Stimulated activated naive B cell treated with anti-CD40 and anti-IgM and Interleukin-4, amounts not matched to agents 10 μg/mL and 1 μg/mL and 100 μg/mL, for 72 hours (primary cell): ENCODE measurements at regions not wholly inside any gene's neighbourhood (a gene's known extent, or its start where the extent isn't known, plus 50 kb on each side); places are given as distances from the start of the nearest gene placed in this dataset.

ENCODE experiments used
- ATAC-seq, 2 donors: fragments of 150-1000 bp; cut with Tn5 transposase; replicated peaks; 2 replicates each; pipeline ENCODE4 v1.10.0; 2021; ENCODE audit warnings: moderate library complexity in 1 of 2
- DNase-seq: peaks from one replicate; pipeline ENCODE4 v3.0.0; 2021
- H3K27ac Mint-ChIP-seq: one replicate; pipeline ENCODE4 v1.8.0; 2022; ENCODE audit warnings: mild to moderate bottlenecking, mixed read lengths
- H3K27me3 Mint-ChIP-seq, 2 donors: one replicate each; pipeline ENCODE4 v1.8.0; 2022; ENCODE audit warnings: mixed read lengths in 2 of 2
- H3K36me3 Mint-ChIP-seq, 2 donors: one replicate each; pipeline ENCODE4 v1.8.0; 2022; ENCODE audit warnings: mixed read lengths in 2 of 2, mild to moderate bottlenecking in 1 of 2
- H3K4me1 Mint-ChIP-seq, 2 donors: one replicate each; pipeline ENCODE4 v1.8.0; 2022; ENCODE audit warnings: mixed read lengths in 2 of 2, mild to moderate bottlenecking in 1 of 2
- H3K4me3 Mint-ChIP-seq, 2 donors: one replicate each; pipeline ENCODE4 v1.8.0; 2022; ENCODE audit warnings: mild to moderate bottlenecking in 2 of 2, mixed read lengths in 2 of 2, moderate library complexity in 1 of 2
- H3K9me3 Mint-ChIP-seq, 2 donors: one replicate each; pipeline ENCODE4 v1.8.0; 2022; ENCODE audit warnings: mixed read lengths in 2 of 2, mild to moderate bottlenecking in 1 of 2

GRCh38 chr1:184919892-184920291, 54.4 kb downstream of the NIBAN1 start:
- no peak for DNase-seq
- H3K27ac Mint-ChIP-seq, result no peak overlapping the region
- H3K4me3 Mint-ChIP-seq, result no peak overlapping the region
- peaks cover 0 to 3% of the 10 kb centered on the region in 2 donors for H3K36me3 Mint-ChIP-seq
- ATAC-seq, result no peak
- H3K4me1 Mint-ChIP-seq, result peaks cover 17 to 25% of the 10 kb centered on the region in 2 donors
- H3K27me3 Mint-ChIP-seq, result no peaks in the 10 kb centered on the region
- peaks cover 0 to 5% of the 10 kb centered on the region in 2 donors for H3K9me3 Mint-ChIP-seq

GRCh38 chr1:184915463-184916090, 58.7 kb downstream of the NIBAN1 start:
- Mint-ChIP-seq H3K4me1 (peaks cover 17 to 25% of the 10 kb centered on the region in 2 donors), H3K36me3 (peaks cover 0 to 3% of the 10 kb centered on the region in 2 donors), H3K27me3 (no peaks in the 10 kb centered on the region), H3K9me3 (peaks cover 0 to 1% of the 10 kb centered on the region in 2 donors), H3K4me3 (no peak overlapping the region), H3K27ac (no peak overlapping the region)
- no peak for DNase-seq
- no peak for ATAC-seq

- Mint-ChIP-seq H3K4me3 (no peak overlapping the region), H3K36me3 (peaks cover 0 to 3% of the 10 kb centered on the region in 2 donors), H3K9me3 (no peaks in the 10 kb centered on the region), H3K27ac (no peak overlapping the region), H3K4me1 (peaks cover 17 to 25% of the 10 kb centered on the region in 2 donors), H3K27me3 (no peaks in the 10 kb centered on the region)
- ATAC-seq, result no peak
- DNase-seq, result no peak
Measured at GRCh38 chr1:184914149-184914548, 60.2 kb downstream of the NIBAN1 start.

GRCh38 chr1:184912392-184912791, 61.9 kb downstream of the NIBAN1 start:
- no peak overlapping the region for H3K27ac Mint-ChIP-seq

GRCh38 chr1:184911830-184912229, 62.5 kb downstream of the NIBAN1 start:
- Mint-ChIP-seq H3K27me3 (no peaks in the 10 kb centered on the region), H3K4me1 (peaks cover 7 to 12% of the 10 kb centered on the region in 2 donors), H3K27ac (no peak overlapping the region), H3K9me3 (no peaks in the 10 kb centered on the region), H3K4me3 (no peak overlapping the region), H3K36me3 (peaks cover 0 to 2% of the 10 kb centered on the region in 2 donors)
- no peak for DNase-seq
- ATAC-seq, result no peak

More at GRCh38 chr1:184912392-184912791, 61.9 kb downstream of the NIBAN1 start:
- H3K4me1 Mint-ChIP-seq, result peaks cover 8 to 18% of the 10 kb centered on the region in 2 donors
- no peaks in the 10 kb centered on the region for H3K27me3 Mint-ChIP-seq
- H3K36me3 Mint-ChIP-seq, result peaks cover 0 to 3% of the 10 kb centered on the region in 2 donors
- no peaks in the 10 kb centered on the region for H3K9me3 Mint-ChIP-seq
- no peak overlapping the region for H3K4me3 Mint-ChIP-seq
- ATAC-seq (no peak), DNase-seq (no peak)

GRCh38 chr1:184911103-184911745, 63.1 kb downstream of the NIBAN1 start:
- no peak for DNase-seq
- peaks cover 4 to 9% of the 10 kb centered on the region in 2 donors for H3K4me1 Mint-ChIP-seq

GRCh38 chr1:184910691-184911091, 63.6 kb downstream of the NIBAN1 start:
- no peaks in the 10 kb centered on the region for H3K9me3 Mint-ChIP-seq
- no peak for DNase-seq

More at GRCh38 chr1:184911103-184911745, 63.1 kb downstream of the NIBAN1 start:
- Mint-ChIP-seq H3K27ac (no peak overlapping the region), H3K36me3 (no peaks in the 10 kb centered on the region), H3K4me3 (no peak overlapping the region), H3K9me3 (no peaks in the 10 kb centered on the region), H3K27me3 (no peaks in the 10 kb centered on the region)
- ATAC-seq, result no peak

GRCh38 chr1:184910005-184910404, 64.3 kb downstream of the NIBAN1 start:
- Mint-ChIP-seq H3K27ac (no peak overlapping the region), H3K4me1 (peaks cover 5 to 7% of the 10 kb centered on the region in 2 donors), H3K36me3 (peaks cover 0 to 4% of the 10 kb centered on the region in 2 donors), H3K27me3 (no peaks in the 10 kb centered on the region), H3K4me3 (no peak overlapping the region), H3K9me3 (no peaks in the 10 kb centered on the region)
- no peak for DNase-seq
- no peak for ATAC-seq

More at GRCh38 chr1:184910691-184911091, 63.6 kb downstream of the NIBAN1 start:
- no peak overlapping the region for H3K27ac Mint-ChIP-seq
- no peaks in the 10 kb centered on the region for H3K36me3 Mint-ChIP-seq
- H3K4me1 Mint-ChIP-seq, result peaks cover 1 to 4% of the 10 kb centered on the region in 2 donors
- H3K27me3 Mint-ChIP-seq, result no peaks in the 10 kb centered on the region
- ATAC-seq, result no peak
- no peak overlapping the region for H3K4me3 Mint-ChIP-seq

GRCh38 chr1:184909019-184909418, 65.3 kb downstream of the NIBAN1 start:
- Mint-ChIP-seq H3K36me3 (peaks cover 4 to 12% of the 10 kb centered on the region in 2 donors), H3K27me3 (no peaks in the 10 kb centered on the region), H3K27ac (no peak overlapping the region), H3K4me3 (no peak overlapping the region), H3K4me1 (peaks cover 8 to 12% of the 10 kb centered on the region in 2 donors), H3K9me3 (peaks cover 2 to 6% of the 10 kb centered on the region in 2 donors)
- ATAC-seq, result no peak
- DNase-seq, result no peak

- peaks cover 4 to 12% of the 10 kb centered on the region in 2 donors for H3K36me3 Mint-ChIP-seq
- DNase-seq, result no peak
- ATAC-seq, result no peak
- no peaks in the 10 kb centered on the region for H3K27me3 Mint-ChIP-seq
- H3K4me3 Mint-ChIP-seq, result no peak overlapping the region
- no peak overlapping the region for H3K27ac Mint-ChIP-seq
- peaks cover 8 to 12% of the 10 kb centered on the region in 2 donors for H3K4me1 Mint-ChIP-seq
- peaks cover 2 to 6% of the 10 kb centered on the region in 2 donors for H3K9me3 Mint-ChIP-seq
Measured at GRCh38 chr1:184908506-184908905, 65.8 kb downstream of the NIBAN1 start.

GRCh38 chr1:184907500-184907899, 66.8 kb downstream of the NIBAN1 start:
- Mint-ChIP-seq H3K9me3 (peaks cover 2 to 6% of the 10 kb centered on the region in 2 donors), H3K36me3 (peaks cover 4 to 12% of the 10 kb centered on the region in 2 donors), H3K4me1 (peaks cover 8 to 12% of the 10 kb centered on the region in 2 donors), H3K4me3 (no peak overlapping the region), H3K27me3 (no peaks in the 10 kb centered on the region), H3K27ac (no peak overlapping the region)
- no peak for ATAC-seq
- no peak for DNase-seq

GRCh38 chr1:184906761-184907160, 67.5 kb downstream of the NIBAN1 start:
- Mint-ChIP-seq H3K9me3 (peaks cover 2 to 6% of the 10 kb centered on the region in 2 donors), H3K4me1 (peaks cover 8 to 12% of the 10 kb centered on the region in 2 donors), H3K36me3 (peaks cover 4 to 12% of the 10 kb centered on the region in 2 donors), H3K27me3 (no peaks in the 10 kb centered on the region), H3K27ac (peak overlapping the region; percentile 42), H3K4me3 (no peak overlapping the region)
- no peak for DNase-seq
- no peak for ATAC-seq

- Mint-ChIP-seq H3K36me3 (peaks cover 4 to 12% of the 10 kb centered on the region in 2 donors), H3K27me3 (no peaks in the 10 kb centered on the region), H3K4me3 (no peak overlapping the region), H3K9me3 (peaks cover 2 to 6% of the 10 kb centered on the region in 2 donors), H3K4me1 (peaks cover 8 to 12% of the 10 kb centered on the region in 2 donors), H3K27ac (no peak overlapping the region)
- DNase-seq, result no peak
- no peak for ATAC-seq
Measured at GRCh38 chr1:184905601-184906322, 68.5 kb downstream of the NIBAN1 start.

- no peak for DNase-seq
- peaks cover 2 to 6% of the 10 kb centered on the region in 2 donors for H3K9me3 Mint-ChIP-seq
- H3K4me1 Mint-ChIP-seq, result peaks cover 8 to 12% of the 10 kb centered on the region in 2 donors
- peaks cover 0 to 4% of the 10 kb centered on the region in 2 donors for H3K27me3 Mint-ChIP-seq
- no peak overlapping the region for H3K27ac Mint-ChIP-seq
- peaks cover 4 to 17% of the 10 kb centered on the region in 2 donors for H3K36me3 Mint-ChIP-seq
- ATAC-seq, result no peak
- no peak overlapping the region for H3K4me3 Mint-ChIP-seq
Measured at GRCh38 chr1:184903111-184903692, 71.1 kb downstream of the NIBAN1 start.
